ENCODE measurements at regions not wholly inside any gene's neighbourhood (a gene's known extent, or its start where the extent isn't known, plus 50 kb on each side); places are given as distances from the start of the nearest gene placed in this dataset.
"Not testable (repeated sequence)": the region's sequence is repeated elsewhere in the genome, so short reads cannot be mapped to it uniquely, and the experiment has no call there.

DNA sequence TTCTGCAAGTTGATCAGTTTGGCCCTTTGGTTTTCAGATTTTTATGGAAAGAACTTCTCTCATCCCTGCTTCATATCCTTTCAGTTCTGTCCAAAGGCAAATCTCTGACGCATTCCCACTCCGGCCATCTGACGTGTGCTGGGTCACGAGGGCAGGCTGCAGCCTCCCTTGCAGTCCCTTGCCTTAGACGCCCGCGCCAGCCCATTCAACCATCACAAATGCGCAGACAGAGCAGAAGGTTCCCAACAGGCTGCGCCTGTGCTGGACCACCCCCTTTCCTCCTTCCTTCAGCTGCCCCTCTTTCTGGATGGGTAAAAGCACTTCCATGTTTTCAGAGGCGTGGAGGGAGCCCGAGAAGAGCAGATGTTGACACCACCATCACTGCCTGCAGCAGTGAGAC lies 144.2 kb downstream of the BCL2L11 start:
- H3K27ac ChIP-seq (replicated peaks; ENCODE audit: low read length); H3K79me1 ChIP-seq (ENCODE audit: low read depth, low read length); H3K27me3 ChIP-seq (ENCODE audit: control insufficient read depth in 3 of 3, insufficient read depth in 3 of 3, low read depth in 1 of 3, low read length in 3 of 3); H2AFZ ChIP-seq (ENCODE audit: low read length); H3K9me3 ChIP-seq (replicated peaks in 1 of 2; ENCODE audit: control insufficient read depth in 2 of 2, insufficient read depth in 1 of 2, low read depth in 1 of 2, low read length in 2 of 2); H2AK5ac ChIP-seq (ENCODE audit: low read depth, low read length); H2BK12ac ChIP-seq (ENCODE audit: low read length); H3K36me3 ChIP-seq (replicated peaks in 1 of 2; ENCODE audit: control insufficient read depth in 2 of 2, insufficient read depth in 2 of 2, low read length in 2 of 2); H3K4me3 ChIP-seq (ENCODE audit: low read length in 2 of 2); H4K8ac ChIP-seq (ENCODE audit: low read depth, low read length); H3K4ac ChIP-seq (ENCODE audit: low read length); H2BK15ac ChIP-seq (ENCODE audit: low read length); DNase-seq (ENCODE audit: low spot score); H3K9ac ChIP-seq (ENCODE audit: low read depth, low read length, poor library complexity); H3K4me2 ChIP-seq (ENCODE audit: insufficient read depth, low read length, poor library complexity, severe bottlenecking); H3K23ac ChIP-seq (ENCODE audit: low read depth, low read length, poor library complexity); H4K91ac ChIP-seq (ENCODE audit: low read depth, low read length, poor library complexity); H2BK120ac ChIP-seq (ENCODE audit: low read depth, low read length); H3K18ac ChIP-seq (ENCODE audit: low read length); H3K14ac ChIP-seq (ENCODE audit: low read length); H2BK5ac ChIP-seq (ENCODE audit: low read length); H3K4me1 ChIP-seq (ENCODE audit: control insufficient read depth in 2 of 2, insufficient read depth in 1 of 2, low read depth in 1 of 2, low read length in 2 of 2): not testable (repeated sequence)
- WGBS, 2 donors (ENCODE audit: extremely low coverage in 2 of 2, insufficient read length in 2 of 2, insufficient replicate concordance in 1 of 2): no CpG with 5 or more reads among the region's 11 CpGs

DNA sequence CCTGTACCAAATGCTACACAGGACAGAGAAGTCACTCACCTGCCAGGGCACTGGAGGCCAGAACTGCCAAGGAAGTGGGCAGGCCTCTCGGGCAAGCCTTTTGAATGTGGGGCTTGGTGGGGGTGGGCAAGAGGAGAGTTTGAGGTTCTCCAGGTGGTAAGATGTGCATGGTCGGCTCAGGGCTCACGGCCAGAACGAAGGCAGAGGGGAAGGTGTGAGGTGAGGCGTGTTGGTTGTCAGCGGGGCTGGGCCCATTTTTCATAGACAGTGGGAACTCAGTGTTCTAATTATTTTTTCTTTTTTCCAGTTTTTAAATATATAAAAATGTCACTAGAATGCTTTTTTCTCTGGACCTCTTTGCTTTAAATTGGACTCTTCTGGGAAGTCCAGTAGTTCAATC lies 145.8 kb downstream of the BCL2L11 start:
- H3K23ac ChIP-seq (ENCODE audit: low read depth, low read length, poor library complexity); H3K27ac ChIP-seq (replicated peaks; ENCODE audit: low read length); H3K4me1 ChIP-seq (ENCODE audit: control insufficient read depth in 2 of 2, insufficient read depth in 1 of 2, low read depth in 1 of 2, low read length in 2 of 2); H4K91ac ChIP-seq (ENCODE audit: low read depth, low read length, poor library complexity); H2AFZ ChIP-seq (ENCODE audit: low read length); H2BK120ac ChIP-seq (ENCODE audit: low read depth, low read length); H4K8ac ChIP-seq (ENCODE audit: low read depth, low read length); H2BK12ac ChIP-seq (ENCODE audit: low read length); H2AK5ac ChIP-seq (ENCODE audit: low read depth, low read length); H3K9me3 ChIP-seq (replicated peaks in 1 of 2; ENCODE audit: control insufficient read depth in 2 of 2, insufficient read depth in 1 of 2, low read depth in 1 of 2, low read length in 2 of 2); H2BK15ac ChIP-seq (ENCODE audit: low read length); H3K4ac ChIP-seq (ENCODE audit: low read length); H3K79me1 ChIP-seq (ENCODE audit: low read depth, low read length); H3K18ac ChIP-seq (ENCODE audit: low read length); H3K36me3 ChIP-seq (replicated peaks in 1 of 2; ENCODE audit: control insufficient read depth in 2 of 2, insufficient read depth in 2 of 2, low read length in 2 of 2); H3K27me3 ChIP-seq (ENCODE audit: control insufficient read depth in 3 of 3, insufficient read depth in 3 of 3, low read depth in 1 of 3, low read length in 3 of 3); H3K14ac ChIP-seq (ENCODE audit: low read length); H3K4me2 ChIP-seq (ENCODE audit: insufficient read depth, low read length, poor library complexity, severe bottlenecking); H3K9ac ChIP-seq (ENCODE audit: low read depth, low read length, poor library complexity); H3K4me3 ChIP-seq (ENCODE audit: low read length in 2 of 2); DNase-seq (ENCODE audit: low spot score); H2BK5ac ChIP-seq (ENCODE audit: low read length): not testable (repeated sequence)
- no CpG with 5 or more reads among the region's 6 CpGs for WGBS, 2 donors (ENCODE audit: extremely low coverage in 2 of 2, insufficient read length in 2 of 2, insufficient replicate concordance in 1 of 2)

DNA sequence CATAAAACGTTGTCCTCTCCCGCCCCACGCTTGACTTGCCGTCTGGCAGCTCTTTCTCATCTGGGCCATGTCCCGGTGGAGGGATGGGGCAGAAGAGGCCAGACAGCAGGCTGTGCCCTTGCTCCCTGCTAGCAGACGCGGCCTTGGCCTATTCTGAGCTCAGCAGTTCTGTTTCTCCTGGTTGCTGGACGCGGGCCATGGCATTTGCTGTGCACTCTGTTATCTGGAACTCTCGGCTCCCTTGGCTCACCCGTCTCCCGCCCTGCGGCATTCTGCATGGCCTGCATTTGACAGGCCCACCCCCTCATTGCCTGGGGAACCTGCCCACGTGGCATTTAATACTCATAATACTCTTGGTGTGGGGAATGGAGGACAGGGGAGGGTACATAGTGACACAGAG lies 146.3 kb downstream of the BCL2L11 start:
- not testable (repeated sequence) for H3K4ac ChIP-seq (ENCODE audit: low read length); H2BK15ac ChIP-seq (ENCODE audit: low read length); DNase-seq (ENCODE audit: low spot score); H3K4me2 ChIP-seq (ENCODE audit: insufficient read depth, low read length, poor library complexity, severe bottlenecking); H3K9me3 ChIP-seq (replicated peaks in 1 of 2; ENCODE audit: control insufficient read depth in 2 of 2, insufficient read depth in 1 of 2, low read depth in 1 of 2, low read length in 2 of 2); H3K18ac ChIP-seq (ENCODE audit: low read length); H4K91ac ChIP-seq (ENCODE audit: low read depth, low read length, poor library complexity); H3K9ac ChIP-seq (ENCODE audit: low read depth, low read length, poor library complexity); H3K27ac ChIP-seq (replicated peaks; ENCODE audit: low read length); H3K79me1 ChIP-seq (ENCODE audit: low read depth, low read length); H2BK12ac ChIP-seq (ENCODE audit: low read length); H3K36me3 ChIP-seq (replicated peaks in 1 of 2; ENCODE audit: control insufficient read depth in 2 of 2, insufficient read depth in 2 of 2, low read length in 2 of 2); H2BK120ac ChIP-seq (ENCODE audit: low read depth, low read length); H3K27me3 ChIP-seq (ENCODE audit: control insufficient read depth in 3 of 3, insufficient read depth in 3 of 3, low read depth in 1 of 3, low read length in 3 of 3); H2AFZ ChIP-seq (ENCODE audit: low read length); H3K4me3 ChIP-seq (ENCODE audit: low read length in 2 of 2); H3K14ac ChIP-seq (ENCODE audit: low read length); H2AK5ac ChIP-seq (ENCODE audit: low read depth, low read length); H2BK5ac ChIP-seq (ENCODE audit: low read length); H3K4me1 ChIP-seq (ENCODE audit: control insufficient read depth in 2 of 2, insufficient read depth in 1 of 2, low read depth in 1 of 2, low read length in 2 of 2); H3K23ac ChIP-seq (ENCODE audit: low read depth, low read length, poor library complexity); H4K8ac ChIP-seq (ENCODE audit: low read depth, low read length)
- WGBS, 2 donors (ENCODE audit: extremely low coverage in 2 of 2, insufficient read length in 2 of 2, insufficient replicate concordance in 1 of 2): no CpG with 5 or more reads among the region's 14 CpGs

DNA sequence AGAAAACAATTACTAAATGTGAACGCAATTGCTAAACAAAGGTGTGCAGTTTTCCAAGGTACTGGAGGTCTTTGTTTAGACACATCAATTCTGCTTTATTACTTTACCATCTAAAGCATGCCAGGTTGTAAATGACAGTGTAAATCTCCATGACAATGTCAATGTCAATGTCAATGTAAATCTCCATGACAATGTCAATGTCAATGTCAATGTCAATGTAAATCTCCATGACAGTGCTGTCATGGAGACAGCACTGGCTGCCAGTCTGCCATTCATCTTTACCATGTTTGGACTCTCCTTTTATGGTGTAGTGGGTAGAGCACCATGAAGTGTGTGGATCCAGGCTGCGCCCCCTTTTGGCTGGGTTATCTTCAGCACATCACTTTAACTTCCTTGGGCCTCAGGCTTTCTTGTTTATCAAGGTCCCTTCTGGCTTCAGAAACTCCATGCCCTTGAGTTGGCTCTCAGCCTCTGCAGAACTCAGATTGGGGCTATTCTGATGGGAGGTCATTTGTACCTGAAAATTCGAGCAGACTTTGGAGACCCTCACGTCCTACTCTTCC lies 149.1 kb downstream of the BCL2L11 start:
- not testable (repeated sequence) for H3K9ac ChIP-seq (ENCODE audit: low read depth, low read length, poor library complexity); H3K23ac ChIP-seq (ENCODE audit: low read depth, low read length, poor library complexity); H3K27me3 ChIP-seq (ENCODE audit: control insufficient read depth in 3 of 3, insufficient read depth in 3 of 3, low read depth in 1 of 3, low read length in 3 of 3); H2AK5ac ChIP-seq (ENCODE audit: low read depth, low read length); H4K91ac ChIP-seq (ENCODE audit: low read depth, low read length, poor library complexity); H3K14ac ChIP-seq (ENCODE audit: low read length); H3K4me1 ChIP-seq (ENCODE audit: control insufficient read depth in 2 of 2, insufficient read depth in 1 of 2, low read depth in 1 of 2, low read length in 2 of 2); H3K4me2 ChIP-seq (ENCODE audit: insufficient read depth, low read length, poor library complexity, severe bottlenecking); H3K4ac ChIP-seq (ENCODE audit: low read length); H3K36me3 ChIP-seq (replicated peaks in 1 of 2; ENCODE audit: control insufficient read depth in 2 of 2, insufficient read depth in 2 of 2, low read length in 2 of 2); H4K8ac ChIP-seq (ENCODE audit: low read depth, low read length); H2AFZ ChIP-seq (ENCODE audit: low read length); H3K27ac ChIP-seq (replicated peaks; ENCODE audit: low read length); H3K4me3 ChIP-seq (ENCODE audit: low read length in 2 of 2); H3K9me3 ChIP-seq (replicated peaks in 1 of 2; ENCODE audit: control insufficient read depth in 2 of 2, insufficient read depth in 1 of 2, low read depth in 1 of 2, low read length in 2 of 2); H3K79me1 ChIP-seq (ENCODE audit: low read depth, low read length); DNase-seq (ENCODE audit: low spot score); H2BK15ac ChIP-seq (ENCODE audit: low read length); H2BK5ac ChIP-seq (ENCODE audit: low read length); H2BK12ac ChIP-seq (ENCODE audit: low read length); H3K18ac ChIP-seq (ENCODE audit: low read length); H2BK120ac ChIP-seq (ENCODE audit: low read depth, low read length)
- WGBS, 2 donors (ENCODE audit: extremely low coverage in 2 of 2, insufficient read length in 2 of 2, insufficient replicate concordance in 1 of 2): no CpG with 5 or more reads among the region's 4 CpGs

Measured in neuronal stem cell (in vitro differentiated cells).